ENCODE measurements at regions not wholly inside any gene's neighbourhood (a gene's known extent, or its start where the extent isn't known, plus 50 kb on each side); places are given as distances from the start of the nearest gene placed in this dataset.

GRCh38 chr1:221867003-221867402, 125.1 kb upstream of the DUSP10 start:
- no peaks in the 10 kb centered on the region for H3K27me3 ChIP-seq (ENCODE audit: insufficient read depth, low read length, poor library complexity, severe bottlenecking)
- H3K9me2 ChIP-seq (replicated peaks; ENCODE audit: low read depth, low read length): no peaks in the 10 kb centered on the region
- H3K4me1 ChIP-seq (ENCODE audit: insufficient read depth, low read length, poor library complexity, severe bottlenecking): peaks cover 13% of the 10 kb centered on the region
- H3K4me2 ChIP-seq (ENCODE audit: low read depth, low read length, poor library complexity, severe bottlenecking): no peak overlapping the region
- H4K20me1 ChIP-seq (ENCODE audit: insufficient read depth, low read length, poor library complexity, severe bottlenecking): no peaks in the 10 kb centered on the region
- no peaks in the 10 kb centered on the region for H3K79me2 ChIP-seq (ENCODE audit: insufficient read depth, low read length)
- H3K4me3 ChIP-seq (ENCODE audit: low read length, poor library complexity, severe bottlenecking): no peak overlapping the region
- H3K9ac ChIP-seq (ENCODE audit: low read depth, low read length, poor library complexity, severe bottlenecking): no peak overlapping the region
- TF ChIP-seq, protein P1, sequence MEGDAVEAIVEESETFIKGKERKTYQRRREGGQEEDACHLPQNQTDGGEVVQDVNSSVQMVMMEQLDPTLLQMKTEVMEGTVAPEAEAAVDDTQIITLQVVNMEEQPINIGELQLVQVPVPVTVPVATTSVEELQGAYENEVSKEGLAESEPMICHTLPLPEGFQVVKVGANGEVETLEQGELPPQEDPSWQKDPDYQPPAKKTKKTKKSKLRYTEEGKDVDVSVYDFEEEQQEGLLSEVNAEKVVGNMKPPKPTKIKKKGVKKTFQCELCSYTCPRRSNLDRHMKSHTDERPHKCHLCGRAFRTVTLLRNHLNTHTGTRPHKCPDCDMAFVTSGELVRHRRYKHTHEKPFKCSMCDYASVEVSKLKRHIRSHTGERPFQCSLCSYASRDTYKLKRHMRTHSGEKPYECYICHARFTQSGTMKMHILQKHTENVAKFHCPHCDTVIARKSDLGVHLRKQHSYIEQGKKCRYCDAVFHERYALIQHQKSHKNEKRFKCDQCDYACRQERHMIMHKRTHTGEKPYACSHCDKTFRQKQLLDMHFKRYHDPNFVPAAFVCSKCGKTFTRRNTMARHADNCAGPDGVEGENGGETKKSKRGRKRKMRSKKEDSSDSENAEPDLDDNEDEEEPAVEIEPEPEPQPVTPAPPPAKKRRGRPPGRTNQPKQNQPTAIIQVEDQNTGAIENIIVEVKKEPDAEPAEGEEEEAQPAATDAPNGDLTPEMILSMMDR (conservative IDR thresholded peaks at IDR 0.05; ENCODE audit: low read length): no peak
- TF ChIP-seq EZH2phosphoT487 (IDR thresholded peaks at IDR 0.05; ENCODE audit: borderline replicate concordance): no peak
- H2AFZ ChIP-seq (ENCODE audit: low read length): no peak overlapping the region
- no peaks in the 10 kb centered on the region for H3K36me3 ChIP-seq (ENCODE audit: insufficient read depth, low read length)
- no peaks in the 10 kb centered on the region for H3K9me3 ChIP-seq (ENCODE audit: insufficient read depth, low read depth, low read length)
- no peaks in the 10 kb centered on the region for H3F3A ChIP-seq (ENCODE audit: low read depth)

GRCh38 chr1:221865808-221866207, 123.9 kb upstream of the DUSP10 start:
- Histone ChIP-seq H4K20me1 (ENCODE audit: insufficient read depth, low read length, poor library complexity, severe bottlenecking) (no peaks in the 10 kb centered on the region), H3K36me3 (ENCODE audit: insufficient read depth, low read length) (no peaks in the 10 kb centered on the region), H2AFZ (ENCODE audit: low read length) (no peak overlapping the region), H3K4me2 (ENCODE audit: low read depth, low read length, poor library complexity, severe bottlenecking) (no peak overlapping the region), H3K9ac (ENCODE audit: low read depth, low read length, poor library complexity, severe bottlenecking) (no peak overlapping the region), H3F3A (ENCODE audit: low read depth) (no peaks in the 10 kb centered on the region), H3K9me2 (replicated peaks; ENCODE audit: low read depth, low read length) (no peaks in the 10 kb centered on the region), H3K4me3 (ENCODE audit: low read length, poor library complexity, severe bottlenecking) (no peak overlapping the region), H3K4me1 (ENCODE audit: insufficient read depth, low read length, poor library complexity, severe bottlenecking) (peaks cover 13% of the 10 kb centered on the region), H3K27me3 (ENCODE audit: insufficient read depth, low read length, poor library complexity, severe bottlenecking) (no peaks in the 10 kb centered on the region), H3K9me3 (ENCODE audit: insufficient read depth, low read depth, low read length) (no peaks in the 10 kb centered on the region), H3K79me2 (ENCODE audit: insufficient read depth, low read length) (no peaks in the 10 kb centered on the region)
- no peak for TF ChIP-seq EZH2phosphoT487 (IDR thresholded peaks at IDR 0.05; ENCODE audit: borderline replicate concordance)

DNA sequence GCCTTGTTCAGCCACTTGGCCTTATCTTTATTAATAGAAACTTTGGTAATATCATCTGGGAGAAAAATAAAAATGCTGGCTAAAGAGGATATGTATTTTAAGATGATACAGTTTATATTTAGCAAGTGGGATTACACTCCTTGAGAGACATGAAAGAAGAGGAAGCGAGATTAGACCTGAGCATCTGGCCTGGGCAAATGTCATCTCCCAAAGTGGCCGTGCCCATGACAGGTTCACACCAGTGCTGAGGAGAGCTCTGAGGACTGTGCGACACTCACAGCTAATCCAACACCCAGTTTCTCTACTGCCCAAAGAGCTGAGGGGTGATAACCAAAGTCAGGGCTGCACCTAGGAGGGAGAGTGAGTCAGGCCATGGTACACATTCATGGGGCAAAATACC, 121.7 kb upstream of the DUSP10 start:
- no peaks in the 10 kb centered on the region for H3K9me3 ChIP-seq (ENCODE audit: insufficient read depth, low read depth, low read length)
- TF ChIP-seq EZH2phosphoT487 (IDR thresholded peaks at IDR 0.05; ENCODE audit: borderline replicate concordance): no peak
- TF ChIP-seq, protein P1 (conservative IDR thresholded peaks at IDR 0.05; ENCODE audit: low read length): no peak
- no peak overlapping the region for H3K4me2 ChIP-seq (ENCODE audit: low read depth, low read length, poor library complexity, severe bottlenecking)
- H3K4me1 ChIP-seq (ENCODE audit: insufficient read depth, low read length, poor library complexity, severe bottlenecking): peaks cover 13% of the 10 kb centered on the region
- H2AFZ ChIP-seq (ENCODE audit: low read length): no peak overlapping the region
- H3K27me3 ChIP-seq (ENCODE audit: insufficient read depth, low read length, poor library complexity, severe bottlenecking): no peaks in the 10 kb centered on the region
- no peaks in the 10 kb centered on the region for H3K36me3 ChIP-seq (ENCODE audit: insufficient read depth, low read length)
- no peaks in the 10 kb centered on the region for H4K20me1 ChIP-seq (ENCODE audit: insufficient read depth, low read length, poor library complexity, severe bottlenecking)
- no peaks in the 10 kb centered on the region for H3K79me2 ChIP-seq (ENCODE audit: insufficient read depth, low read length)
- no peak overlapping the region for H3K9ac ChIP-seq (ENCODE audit: low read depth, low read length, poor library complexity, severe bottlenecking)
- H3K9me2 ChIP-seq (replicated peaks; ENCODE audit: low read depth, low read length): no peaks in the 10 kb centered on the region
- no peak overlapping the region for H3K4me3 ChIP-seq (ENCODE audit: low read length, poor library complexity, severe bottlenecking)
- no peaks in the 10 kb centered on the region for H3F3A ChIP-seq (ENCODE audit: low read depth)

- no peak overlapping the region for H3K4me2 ChIP-seq (ENCODE audit: low read depth, low read length, poor library complexity, severe bottlenecking)
Measured at GRCh38 chr1:221862971-221863370, 121.1 kb upstream of the DUSP10 start.

More at GRCh38 chr1:221862971-221863370, 121.1 kb upstream of the DUSP10 start:
- no peaks in the 10 kb centered on the region for H3K27me3 ChIP-seq (ENCODE audit: insufficient read depth, low read length, poor library complexity, severe bottlenecking)
- H3F3A ChIP-seq (ENCODE audit: low read depth): no peaks in the 10 kb centered on the region
- H3K9ac ChIP-seq (ENCODE audit: low read depth, low read length, poor library complexity, severe bottlenecking): no peak overlapping the region
- no peak overlapping the region for H3K4me3 ChIP-seq (ENCODE audit: low read length, poor library complexity, severe bottlenecking)
- H3K9me2 ChIP-seq (replicated peaks; ENCODE audit: low read depth, low read length): no peaks in the 10 kb centered on the region
- no peaks in the 10 kb centered on the region for H3K79me2 ChIP-seq (ENCODE audit: insufficient read depth, low read length)
- TF ChIP-seq, protein P1 (conservative IDR thresholded peaks at IDR 0.05; ENCODE audit: low read length): no peak
- no peak for TF ChIP-seq EZH2phosphoT487 (IDR thresholded peaks at IDR 0.05; ENCODE audit: borderline replicate concordance)
- H4K20me1 ChIP-seq (ENCODE audit: insufficient read depth, low read length, poor library complexity, severe bottlenecking): no peaks in the 10 kb centered on the region
- H3K4me1 ChIP-seq (ENCODE audit: insufficient read depth, low read length, poor library complexity, severe bottlenecking): peaks cover 16% of the 10 kb centered on the region
- no peak overlapping the region for H2AFZ ChIP-seq (ENCODE audit: low read length)
- no peaks in the 10 kb centered on the region for H3K9me3 ChIP-seq (ENCODE audit: insufficient read depth, low read depth, low read length)
- no peaks in the 10 kb centered on the region for H3K36me3 ChIP-seq (ENCODE audit: insufficient read depth, low read length)
